NB4 (cell line): ENCODE measurements at regions not wholly inside any gene's neighbourhood (a gene's known extent, or its start where the extent isn't known, plus 50 kb on each side); places are given as distances from the start of the nearest gene placed in this dataset.

ENCODE experiments used
- MYC ChIP-seq: IDR thresholded peaks from 2 replicates; pipeline ENCODE4 v1.6.1; 2011; ENCODE audit warnings: low read depth, low read length
- POLR2A ChIP-seq: IDR thresholded peaks from 2 replicates; pipeline ENCODE4 v1.6.1; 2011; ENCODE audit warnings: mild to moderate bottlenecking; ENCODE audit not compliant: insufficient read length; ENCODE audit errors: extremely low read depth
- TF ChIP-seq, protein P1 (sequence below): IDR thresholded peaks from 2 replicates; pipeline ENCODE4 v1.6.1; 2011; ENCODE audit warnings: low read depth, low read length
- TF ChIP-seq, protein P2 (sequence below): IDR thresholded peaks from one replicate; pipeline ENCODE4 v1.5.1; 2012; ENCODE audit warnings: low read depth, low read length

DNA sequence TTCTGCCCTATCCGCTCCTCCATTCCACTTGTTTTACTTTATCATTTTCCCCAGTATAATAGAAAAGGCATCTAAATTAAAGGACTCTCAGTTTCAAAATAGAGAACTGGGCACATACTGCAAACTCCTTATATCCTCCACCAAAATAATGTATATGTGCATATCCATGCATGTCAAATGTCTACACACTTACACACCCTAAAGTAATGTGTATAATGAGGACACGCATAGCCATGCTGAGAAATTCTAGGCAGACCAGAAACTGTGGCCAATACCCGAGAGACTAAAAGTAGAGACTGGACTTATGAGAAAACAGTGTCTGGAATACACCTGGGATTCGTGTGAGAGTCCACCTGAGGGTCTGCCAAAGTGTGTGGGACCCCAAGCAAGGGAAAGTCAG is 183.5 kb downstream of the CWF19L2 start:
- TF ChIP-seq POLR2A (no peak), MYC (no peak)
- TF ChIP-seq, protein P1, sequence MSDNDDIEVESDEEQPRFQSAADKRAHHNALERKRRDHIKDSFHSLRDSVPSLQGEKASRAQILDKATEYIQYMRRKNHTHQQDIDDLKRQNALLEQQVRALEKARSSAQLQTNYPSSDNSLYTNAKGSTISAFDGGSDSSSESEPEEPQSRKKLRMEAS = no peak
- TF ChIP-seq, protein P2, sequence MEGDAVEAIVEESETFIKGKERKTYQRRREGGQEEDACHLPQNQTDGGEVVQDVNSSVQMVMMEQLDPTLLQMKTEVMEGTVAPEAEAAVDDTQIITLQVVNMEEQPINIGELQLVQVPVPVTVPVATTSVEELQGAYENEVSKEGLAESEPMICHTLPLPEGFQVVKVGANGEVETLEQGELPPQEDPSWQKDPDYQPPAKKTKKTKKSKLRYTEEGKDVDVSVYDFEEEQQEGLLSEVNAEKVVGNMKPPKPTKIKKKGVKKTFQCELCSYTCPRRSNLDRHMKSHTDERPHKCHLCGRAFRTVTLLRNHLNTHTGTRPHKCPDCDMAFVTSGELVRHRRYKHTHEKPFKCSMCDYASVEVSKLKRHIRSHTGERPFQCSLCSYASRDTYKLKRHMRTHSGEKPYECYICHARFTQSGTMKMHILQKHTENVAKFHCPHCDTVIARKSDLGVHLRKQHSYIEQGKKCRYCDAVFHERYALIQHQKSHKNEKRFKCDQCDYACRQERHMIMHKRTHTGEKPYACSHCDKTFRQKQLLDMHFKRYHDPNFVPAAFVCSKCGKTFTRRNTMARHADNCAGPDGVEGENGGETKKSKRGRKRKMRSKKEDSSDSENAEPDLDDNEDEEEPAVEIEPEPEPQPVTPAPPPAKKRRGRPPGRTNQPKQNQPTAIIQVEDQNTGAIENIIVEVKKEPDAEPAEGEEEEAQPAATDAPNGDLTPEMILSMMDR = no peak
